GM19452 (cell line): ENCODE measurements at regions not wholly inside any gene's neighbourhood (a gene's known extent, or its start where the extent isn't known, plus 50 kb on each side); places are given as distances from the start of the nearest gene placed in this dataset.
"Not testable (repeated sequence)": the region's sequence is repeated elsewhere in the genome, so short reads cannot be mapped to it uniquely, and the experiment has no call there.

Experiments used
- ATAC-seq: cut with Tn5 transposase; IDR thresholded peaks from one replicate; pipeline ENCODE4 v1.9.1; 2021; ENCODE audit not compliant: unreplicated experiment

DNA sequence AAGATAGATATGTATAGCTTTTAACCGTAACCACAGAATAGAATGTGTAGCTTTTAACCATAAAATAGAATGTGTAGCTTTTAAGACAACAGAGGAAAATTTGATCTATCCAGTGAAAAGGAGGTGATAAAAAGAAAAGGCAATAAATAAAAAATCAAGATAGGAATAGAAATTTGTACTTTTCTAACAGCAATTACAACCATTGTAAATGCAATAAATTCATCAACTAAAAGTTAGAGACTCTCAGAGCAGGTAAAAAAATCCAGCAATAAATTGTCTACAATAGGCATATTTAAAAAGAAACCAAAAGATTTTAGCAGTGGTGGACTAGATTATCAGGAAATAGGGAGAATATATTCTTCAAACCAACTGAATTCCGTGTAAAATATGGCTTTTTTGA lies 63.8 kb upstream of the ABHD2 start:
- no peak for ATAC-seq

GRCh38 chr15:89026167-89026566 lies 62.1 kb upstream of the ABHD2 start:
- no peak for ATAC-seq

- no peak for ATAC-seq
Measured at GRCh38 chr15:89028036-89028435, 60.2 kb upstream of the ABHD2 start.

- no peak for ATAC-seq
Measured at GRCh38 chr15:89030311-89030710, 57.9 kb upstream of the ABHD2 start.

DNA sequence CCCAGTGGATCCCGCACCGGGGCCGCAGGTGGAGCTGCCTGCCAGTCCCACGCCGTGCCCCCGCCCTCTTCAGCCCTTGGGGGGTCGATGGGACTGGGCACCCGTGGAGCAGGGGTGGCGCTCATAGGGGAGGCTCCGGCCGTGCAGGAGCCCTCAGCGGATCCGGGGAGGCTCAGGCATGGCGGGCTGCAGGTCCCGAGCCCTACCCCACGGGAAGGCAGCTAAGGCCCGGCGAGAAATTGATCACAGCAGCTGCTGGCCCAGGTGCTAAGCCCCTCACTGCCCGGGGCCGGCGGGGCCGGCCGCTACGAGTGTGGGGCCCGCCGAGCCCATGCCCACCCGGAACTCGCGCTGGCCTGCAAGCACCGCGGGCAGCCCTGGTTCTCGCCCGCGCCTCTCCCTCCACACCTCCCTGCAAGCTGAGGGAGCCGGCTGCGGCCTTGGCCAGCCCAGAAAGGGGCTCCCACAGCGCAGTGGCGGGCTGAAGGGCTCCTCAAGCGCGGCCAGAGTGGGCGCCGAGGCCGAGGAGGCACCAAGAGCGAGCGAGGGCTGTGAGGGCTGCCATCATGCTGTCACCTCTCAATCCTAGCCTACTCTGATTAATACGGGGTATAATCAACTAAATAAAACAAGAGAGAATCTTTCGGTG lies 56.5 kb upstream of the ABHD2 start:
- ATAC-seq = not testable (repeated sequence)

GRCh38 chr15:89034305-89034704 lies 54.0 kb upstream of the ABHD2 start:
- no peak for ATAC-seq

DNA sequence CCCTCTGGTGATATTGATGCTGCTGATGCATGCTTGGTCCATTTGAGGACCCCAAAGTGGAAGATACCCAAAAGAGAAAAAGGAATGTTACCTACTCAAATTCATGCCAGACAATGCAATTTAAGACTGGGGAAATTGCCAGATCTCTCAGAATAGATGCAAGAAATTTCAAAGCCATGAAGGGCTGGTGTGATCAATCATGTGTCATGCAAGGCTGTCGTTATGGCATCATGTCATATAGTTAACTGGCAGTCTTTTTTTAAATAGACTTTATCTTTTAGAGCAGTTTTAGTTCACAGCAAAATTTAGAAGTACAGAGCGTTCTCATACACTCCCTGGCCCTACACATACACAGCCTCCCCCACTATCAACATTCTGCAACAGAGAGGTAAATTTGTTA lies 53.1 kb upstream of the ABHD2 start:
- ATAC-seq = no peak

DNA sequence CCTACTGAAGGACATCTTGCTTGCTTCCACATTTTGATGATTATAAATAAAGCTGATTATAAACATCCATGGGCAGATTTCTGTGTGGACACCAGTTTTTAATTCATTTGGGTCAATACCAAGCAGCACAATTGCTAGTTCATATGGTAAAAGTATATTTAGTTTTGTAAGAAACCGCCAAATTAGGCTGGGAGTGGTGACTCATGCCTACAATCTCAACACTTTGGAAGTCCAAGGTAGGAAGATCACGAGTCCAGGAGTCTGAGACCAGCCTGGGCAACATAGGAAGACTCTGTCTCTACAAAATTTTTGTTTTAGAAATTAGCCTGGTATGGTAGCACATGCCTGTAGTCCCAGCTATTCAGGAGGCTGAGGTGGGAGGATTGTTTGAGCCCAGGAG lies 52.6 kb upstream of the ABHD2 start:
- ATAC-seq = no peak

DNA sequence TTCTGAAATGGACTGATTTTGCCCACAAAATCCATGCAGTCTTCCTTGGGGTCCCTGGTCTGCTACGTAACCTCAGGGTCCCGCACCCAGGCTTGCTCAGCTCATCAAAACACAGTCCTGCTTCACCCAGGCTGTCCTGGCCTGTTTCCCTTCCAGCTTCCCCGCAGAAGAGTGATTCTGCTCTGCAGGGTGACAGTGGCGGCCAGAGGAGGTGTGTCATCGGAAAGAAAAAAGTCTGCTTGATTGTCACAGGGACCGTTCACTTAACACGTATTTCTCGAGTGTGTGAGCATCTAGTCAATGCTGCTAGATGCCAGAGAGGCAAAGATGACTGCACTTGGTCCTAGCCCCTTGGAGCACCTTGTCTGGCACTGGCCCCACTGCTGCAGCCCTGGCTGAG lies 50.1 kb upstream of the ABHD2 start:
- ATAC-seq = no peak
